Brain microvascular endothelial cell (primary cell): ENCODE measurements at regions not wholly inside any gene's neighbourhood (a gene's known extent, or its start where the extent isn't known, plus 50 kb on each side); places are given as distances from the start of the nearest gene placed in this dataset.

Source experiments
- DNase-seq: peaks from one replicate; pipeline ENCODE4 v3.0.0-alpha.2; 2020
- H3K27ac ChIP-seq: fragments of 250-450 bp; sonication (Bioruptor Pico); 2 replicates; pipeline ENCODE4 v1.5.1; 2020; ENCODE audit warnings: mild to moderate bottlenecking, moderate library complexity
- H3K27me3 ChIP-seq: fragments of 250-450 bp; sonication (Bioruptor Pico); replicated peaks from 2 replicates; pipeline ENCODE4 v1.5.1; 2020; ENCODE audit warnings: mild to moderate bottlenecking
- H3K36me3 ChIP-seq: fragments of 250-450 bp; sonication (Bioruptor Pico); replicated peaks from 2 replicates; pipeline ENCODE4 v1.5.1; 2020; ENCODE audit warnings: mild to moderate bottlenecking
- H3K4me3 ChIP-seq: 2 replicates; pipeline ENCODE4 v1.5.1; 2011; ENCODE audit warnings: low read depth, mild to moderate bottlenecking, control low read depth, low read length, moderate library complexity
- in situ Hi-C: cut with HindIII; loops from 2 replicates; pipeline ENCODE4 v1.10.0; 2017; ENCODE audit warnings: low sequenced_read_pairs, low pct_ligation_motif_present
- TF ChIP-seq, protein P1 (sequence below): IDR thresholded peaks from 2 replicates; pipeline ENCODE4 v1.5.1; 2011; ENCODE audit warnings: low read depth, mild to moderate bottlenecking, moderate library complexity, low read length, control low read depth, inconsistent platforms; ENCODE audit errors: missing control alignments

DNA sequence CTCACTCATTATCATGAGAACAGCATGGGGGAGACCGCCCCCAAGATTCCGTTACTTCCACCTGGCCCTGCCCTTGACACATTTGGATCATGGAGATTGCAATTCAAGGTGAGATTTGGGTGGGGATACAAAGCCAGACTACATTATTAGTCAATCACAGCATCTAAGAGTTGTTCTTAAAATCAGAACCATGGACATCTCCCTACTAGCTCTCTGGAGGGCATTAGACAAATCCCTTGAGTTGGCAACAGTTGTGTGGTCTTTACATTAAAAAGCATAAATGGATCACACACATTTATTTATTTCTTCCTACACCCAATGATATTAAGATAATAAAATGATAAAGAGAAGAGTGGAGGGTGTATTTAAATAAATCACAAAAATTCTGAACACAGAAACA lies 262.8 kb upstream of the VCX start:
- TF ChIP-seq, protein P1, sequence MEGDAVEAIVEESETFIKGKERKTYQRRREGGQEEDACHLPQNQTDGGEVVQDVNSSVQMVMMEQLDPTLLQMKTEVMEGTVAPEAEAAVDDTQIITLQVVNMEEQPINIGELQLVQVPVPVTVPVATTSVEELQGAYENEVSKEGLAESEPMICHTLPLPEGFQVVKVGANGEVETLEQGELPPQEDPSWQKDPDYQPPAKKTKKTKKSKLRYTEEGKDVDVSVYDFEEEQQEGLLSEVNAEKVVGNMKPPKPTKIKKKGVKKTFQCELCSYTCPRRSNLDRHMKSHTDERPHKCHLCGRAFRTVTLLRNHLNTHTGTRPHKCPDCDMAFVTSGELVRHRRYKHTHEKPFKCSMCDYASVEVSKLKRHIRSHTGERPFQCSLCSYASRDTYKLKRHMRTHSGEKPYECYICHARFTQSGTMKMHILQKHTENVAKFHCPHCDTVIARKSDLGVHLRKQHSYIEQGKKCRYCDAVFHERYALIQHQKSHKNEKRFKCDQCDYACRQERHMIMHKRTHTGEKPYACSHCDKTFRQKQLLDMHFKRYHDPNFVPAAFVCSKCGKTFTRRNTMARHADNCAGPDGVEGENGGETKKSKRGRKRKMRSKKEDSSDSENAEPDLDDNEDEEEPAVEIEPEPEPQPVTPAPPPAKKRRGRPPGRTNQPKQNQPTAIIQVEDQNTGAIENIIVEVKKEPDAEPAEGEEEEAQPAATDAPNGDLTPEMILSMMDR = no peak
- Histone ChIP-seq H3K27ac (no peak overlapping the region), H3K4me3 (no peak overlapping the region), H3K36me3 (no peaks in the 10 kb centered on the region), H3K27me3 (no peaks in the 10 kb centered on the region)
- in situ Hi-C loops = no loop called here
- DNase-seq = no peak

DNA sequence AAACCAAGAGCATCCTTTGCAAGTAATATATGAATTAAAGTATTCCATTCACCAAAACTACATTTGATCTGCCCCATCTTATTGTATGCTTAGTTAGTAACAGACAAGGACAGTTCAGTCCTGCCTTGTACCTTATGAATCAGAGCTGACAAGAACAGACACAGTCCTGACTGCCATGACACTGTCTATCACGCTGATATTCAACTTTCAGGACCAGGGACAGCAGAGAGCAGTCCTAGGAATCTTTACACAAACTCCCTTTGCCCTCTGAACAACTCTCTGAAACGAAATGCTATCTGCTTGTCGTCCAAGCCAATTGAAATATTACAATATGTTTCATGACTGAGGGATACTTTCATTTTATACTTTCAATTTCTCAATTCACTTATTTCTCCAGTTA lies 268.6 kb upstream of the VCX start:
- Histone ChIP-seq H3K27ac (no peak overlapping the region), H3K36me3 (no peaks in the 10 kb centered on the region), H3K4me3 (no peak overlapping the region), H3K27me3 (no peaks in the 10 kb centered on the region)
- DNase-seq = peak; percentile 40
- TF ChIP-seq, protein P1 = no peak
- in situ Hi-C loops = no loop called here

DNA sequence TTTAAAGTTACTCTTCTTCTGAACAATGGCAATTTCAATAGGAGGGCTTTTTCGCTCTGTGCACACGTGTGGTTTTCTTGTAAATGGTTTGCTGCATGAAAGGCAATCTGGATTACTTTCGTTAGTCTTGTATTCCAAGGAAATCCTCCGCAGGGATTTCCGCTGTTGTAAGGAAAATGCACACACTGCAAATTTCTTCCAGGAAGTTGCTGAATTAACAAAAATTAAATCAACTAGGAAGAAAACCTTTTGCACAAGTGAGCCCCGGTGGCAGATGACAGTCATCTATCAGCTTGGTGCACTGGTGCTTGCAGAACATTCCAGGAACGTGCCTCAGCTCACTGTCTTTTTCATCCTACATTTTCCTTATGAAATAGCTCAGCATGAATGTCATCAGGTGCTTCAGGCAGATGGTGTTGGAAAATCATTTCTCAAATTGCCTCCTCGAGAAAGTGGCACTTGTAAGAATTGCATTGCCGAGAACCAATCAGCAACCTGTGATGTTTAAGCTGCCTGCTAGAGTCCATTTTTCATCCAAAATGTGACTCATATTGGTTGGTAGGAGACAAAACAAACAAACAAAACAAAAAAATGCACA lies 272.4 kb upstream of the VCX start:
- no peak for DNase-seq
- H3K27ac ChIP-seq = no peak overlapping the region
- TF ChIP-seq, protein P1 = no peak
- no peaks in the 10 kb centered on the region for H3K27me3 ChIP-seq
- no peak overlapping the region for H3K4me3 ChIP-seq
- in situ Hi-C loops = no loop called here
- H3K36me3 ChIP-seq = no peaks in the 10 kb centered on the region

DNA sequence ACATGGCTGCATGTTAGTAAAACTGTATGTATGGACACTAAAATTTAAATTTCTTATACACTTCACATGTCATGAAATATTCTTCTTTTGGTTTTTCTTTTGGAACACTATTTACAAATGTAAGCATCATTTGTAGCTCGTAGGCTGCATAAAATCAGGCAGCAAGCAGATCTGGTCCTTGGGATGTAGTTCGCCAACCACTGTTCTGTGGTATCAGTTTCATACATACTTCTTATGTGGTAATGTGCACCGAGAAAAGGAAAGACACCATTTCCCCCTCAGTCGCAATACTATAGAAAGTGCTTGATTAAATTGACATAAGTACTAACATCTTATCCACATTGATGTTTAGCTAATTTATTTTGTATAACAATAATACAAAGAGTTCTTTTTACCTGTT lies 274.4 kb upstream of the VCX start:
- H3K27me3 ChIP-seq = no peaks in the 10 kb centered on the region
- TF ChIP-seq, protein P1 = no peak

DNA sequence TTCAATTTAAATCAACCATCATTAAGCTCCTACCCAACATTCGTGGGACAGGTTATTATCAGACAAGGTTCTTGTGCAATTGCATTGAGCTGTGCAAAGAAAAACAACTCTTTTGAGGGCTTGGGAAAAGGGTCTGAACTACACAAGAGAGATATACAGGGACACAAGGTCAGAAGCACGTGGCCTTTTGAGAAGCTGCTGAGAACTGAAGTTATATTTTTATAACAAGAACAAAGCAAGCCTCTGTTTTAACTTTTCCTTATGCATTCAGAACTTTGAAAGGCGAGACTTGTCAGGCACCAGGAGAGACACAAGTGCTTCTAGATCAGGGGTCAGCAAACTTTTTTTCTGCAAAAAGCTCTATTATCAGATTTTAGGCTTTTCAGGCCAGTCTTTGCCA lies 274.8 kb upstream of the VCX start:
- no peaks in the 10 kb centered on the region for H3K36me3 ChIP-seq
- in situ Hi-C loops = no loop called here
- DNase-seq = no peak
- H3K27ac ChIP-seq = no peak overlapping the region
- TF ChIP-seq, protein P1 = no peak
- no peaks in the 10 kb centered on the region for H3K27me3 ChIP-seq
- no peak overlapping the region for H3K4me3 ChIP-seq

More for the DNA sequence above, 274.4 kb upstream of the VCX start:
- Histone ChIP-seq H3K36me3 (no peaks in the 10 kb centered on the region), H3K27ac (no peak overlapping the region), H3K4me3 (no peak overlapping the region)
- in situ Hi-C loops = no loop called here
- DNase-seq = no peak

DNA sequence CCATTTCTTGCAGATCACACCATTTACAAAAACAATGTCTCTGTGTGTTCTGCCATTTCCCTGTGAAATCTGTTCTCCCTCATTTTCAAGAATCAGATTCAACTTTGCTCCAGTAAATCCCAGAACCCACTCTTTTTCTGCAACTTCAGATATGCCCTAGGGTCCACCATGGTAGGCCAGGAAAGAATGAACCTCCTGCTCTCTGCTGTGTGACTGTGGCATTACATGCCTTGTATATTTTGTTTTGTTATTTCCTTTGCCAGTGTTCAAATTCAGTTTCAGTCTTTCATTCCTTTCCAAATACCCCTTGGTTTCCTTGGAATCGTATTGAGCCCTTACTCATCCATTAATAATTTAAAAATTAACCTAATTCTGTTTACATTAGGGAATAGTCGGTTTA lies 290.2 kb upstream of the VCX start:
- Histone ChIP-seq H3K27ac (no peak overlapping the region), H3K36me3 (no peaks in the 10 kb centered on the region), H3K4me3 (no peak overlapping the region), H3K27me3 (no peaks in the 10 kb centered on the region)
- no peak for DNase-seq
- TF ChIP-seq, protein P1 = peak; percentile 16
- in situ Hi-C loops = no loop called here
